ENCODE measurements at regions not wholly inside any gene's neighbourhood (a gene's known extent, or its start where the extent isn't known, plus 50 kb on each side); places are given as distances from the start of the nearest gene placed in this dataset.

DNA sequence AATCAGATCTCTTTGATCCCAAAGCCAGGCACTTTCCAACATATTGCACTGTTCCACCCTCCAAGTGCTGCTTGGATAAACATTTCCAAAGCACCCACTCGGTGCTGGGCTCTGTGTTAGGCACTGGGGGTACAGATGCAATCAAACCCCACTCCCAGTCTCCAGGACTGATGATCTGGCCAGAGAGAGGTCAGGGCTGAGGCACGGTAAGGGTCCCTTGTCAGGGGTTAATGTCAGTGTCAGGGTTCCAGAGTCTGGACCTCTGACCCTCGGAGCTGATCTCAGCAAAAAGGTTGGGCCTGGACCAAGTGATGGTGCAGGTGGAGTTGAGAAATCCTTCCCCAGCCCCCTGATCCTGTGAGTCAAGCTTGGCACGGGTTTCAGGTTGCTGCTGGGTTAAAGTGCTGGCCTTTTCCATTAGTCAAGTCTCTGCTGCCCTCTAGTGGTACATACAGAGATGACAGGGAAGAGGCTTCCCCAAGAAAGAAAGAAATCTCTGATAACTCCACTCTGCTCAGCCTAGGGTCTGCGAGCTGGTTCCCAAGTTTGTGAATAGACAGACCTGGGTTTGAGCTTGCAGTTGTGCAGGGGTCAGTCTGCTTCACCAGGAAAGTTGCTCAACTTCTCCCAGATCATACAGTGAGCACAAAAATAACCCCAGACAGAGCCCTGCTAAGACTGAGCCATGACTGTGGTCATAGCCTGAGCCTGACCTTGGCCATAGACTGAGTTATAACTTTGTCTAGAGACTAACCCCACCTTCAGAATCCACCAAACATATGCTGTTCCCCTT is 74.6 kb downstream of the DMRTA2 start:
- TF ChIP-seq, protein P1, sequence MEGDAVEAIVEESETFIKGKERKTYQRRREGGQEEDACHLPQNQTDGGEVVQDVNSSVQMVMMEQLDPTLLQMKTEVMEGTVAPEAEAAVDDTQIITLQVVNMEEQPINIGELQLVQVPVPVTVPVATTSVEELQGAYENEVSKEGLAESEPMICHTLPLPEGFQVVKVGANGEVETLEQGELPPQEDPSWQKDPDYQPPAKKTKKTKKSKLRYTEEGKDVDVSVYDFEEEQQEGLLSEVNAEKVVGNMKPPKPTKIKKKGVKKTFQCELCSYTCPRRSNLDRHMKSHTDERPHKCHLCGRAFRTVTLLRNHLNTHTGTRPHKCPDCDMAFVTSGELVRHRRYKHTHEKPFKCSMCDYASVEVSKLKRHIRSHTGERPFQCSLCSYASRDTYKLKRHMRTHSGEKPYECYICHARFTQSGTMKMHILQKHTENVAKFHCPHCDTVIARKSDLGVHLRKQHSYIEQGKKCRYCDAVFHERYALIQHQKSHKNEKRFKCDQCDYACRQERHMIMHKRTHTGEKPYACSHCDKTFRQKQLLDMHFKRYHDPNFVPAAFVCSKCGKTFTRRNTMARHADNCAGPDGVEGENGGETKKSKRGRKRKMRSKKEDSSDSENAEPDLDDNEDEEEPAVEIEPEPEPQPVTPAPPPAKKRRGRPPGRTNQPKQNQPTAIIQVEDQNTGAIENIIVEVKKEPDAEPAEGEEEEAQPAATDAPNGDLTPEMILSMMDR (conservative IDR thresholded peaks at IDR 0.05; ENCODE audit: low read depth, low read length) = peak; percentile 85
- DNase-seq (ENCODE audit: low read depth) = peak; percentile 33
- H3K4me3 ChIP-seq (ENCODE audit: low read length) = no peak overlapping the region

DNA sequence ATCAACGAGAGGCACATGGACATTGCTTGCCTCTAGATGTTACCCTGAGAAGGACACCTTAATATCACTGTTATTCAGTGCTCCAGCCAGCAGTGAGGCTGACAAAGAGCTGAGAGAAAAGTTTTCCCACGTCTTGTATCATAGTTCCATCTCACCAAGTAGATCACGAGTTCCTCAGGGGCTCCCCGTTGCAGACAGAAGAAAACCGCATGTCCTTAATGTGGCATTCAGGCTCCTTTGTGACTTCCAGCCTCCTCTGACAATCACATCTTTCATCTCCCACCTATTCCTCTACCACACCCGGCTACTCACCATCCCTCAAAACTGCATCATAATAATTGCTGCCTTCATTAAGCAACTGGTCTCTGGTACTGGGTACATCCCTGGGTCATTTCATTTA is 75.3 kb downstream of the DMRTA2 start:
- TF ChIP-seq, protein P1 (conservative IDR thresholded peaks at IDR 0.05; ENCODE audit: low read depth, low read length) = no peak
- no peak for DNase-seq (ENCODE audit: low read depth)
- H3K4me3 ChIP-seq (ENCODE audit: low read length) = no peak overlapping the region

DNA sequence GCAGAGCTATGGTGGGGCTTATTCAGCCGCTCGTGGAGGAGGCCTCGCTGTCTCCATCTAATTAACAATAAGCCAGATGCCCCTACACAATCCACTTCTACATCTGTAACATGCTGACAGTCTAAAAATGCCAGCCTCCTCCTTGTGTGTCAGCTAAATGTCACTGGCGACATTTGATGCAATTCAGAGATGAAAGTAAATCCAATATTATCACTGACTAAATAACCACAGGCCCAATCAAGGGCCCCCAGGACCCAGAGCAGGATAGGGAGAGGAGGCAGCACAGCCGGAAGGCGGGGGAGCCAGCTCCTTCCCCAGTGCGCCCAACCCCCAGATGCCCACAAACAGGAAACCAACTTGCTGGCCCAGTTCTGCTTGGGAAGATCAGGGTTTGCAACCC is 76.6 kb downstream of the DMRTA2 start:
- TF ChIP-seq, protein P1 (conservative IDR thresholded peaks at IDR 0.05; ENCODE audit: low read depth, low read length) = no peak
- H3K4me3 ChIP-seq (ENCODE audit: low read length) = no peak overlapping the region
- DNase-seq (ENCODE audit: low read depth) = no peak

DNA sequence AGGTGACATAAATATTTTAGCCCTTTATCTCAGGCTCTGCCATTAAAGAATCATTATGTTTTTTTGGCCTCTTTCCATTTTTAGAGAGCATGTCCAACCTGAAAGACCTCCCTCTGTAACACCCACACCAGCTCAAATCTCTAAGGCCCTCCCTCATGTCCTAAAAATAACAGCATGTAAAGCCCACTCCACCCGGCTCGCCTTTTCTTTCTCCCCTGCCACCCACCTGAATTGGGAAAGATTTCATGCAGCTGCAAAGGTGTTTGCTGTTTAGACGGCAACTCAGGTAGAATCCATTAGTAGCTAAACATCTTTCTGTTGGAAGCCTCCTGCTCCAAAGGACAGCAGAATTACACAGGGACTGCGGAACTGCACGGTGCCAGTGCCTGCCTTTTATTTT is 79.9 kb downstream of the DMRTA2 start:
- TF ChIP-seq, protein P1 (conservative IDR thresholded peaks at IDR 0.05; ENCODE audit: low read depth, low read length) = no peak
- H3K4me3 ChIP-seq (ENCODE audit: low read length) = no peak overlapping the region
- no peak for DNase-seq (ENCODE audit: low read depth)

DNA sequence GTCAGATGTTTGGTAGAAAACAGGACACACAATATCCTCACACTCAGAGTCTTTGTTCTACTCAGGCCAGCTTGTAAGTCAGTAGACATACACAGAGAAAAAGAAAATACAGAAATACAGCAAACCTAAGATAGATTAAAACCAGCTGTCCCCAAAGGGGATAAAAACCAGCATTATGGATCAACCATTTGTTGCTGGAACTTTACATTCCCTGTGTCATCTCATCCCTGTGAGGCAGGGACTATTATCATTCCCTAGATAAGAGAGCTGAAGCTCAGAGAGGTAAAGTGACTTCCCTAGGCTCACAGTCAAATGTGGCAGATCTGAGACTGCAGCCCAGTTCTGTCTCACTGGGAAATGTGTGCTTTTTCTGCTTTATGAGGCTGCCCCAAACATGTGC is 80.7 kb downstream of the DMRTA2 start:
- no peak overlapping the region for H3K4me3 ChIP-seq (ENCODE audit: low read length)
- TF ChIP-seq, protein P1 (conservative IDR thresholded peaks at IDR 0.05; ENCODE audit: low read depth, low read length) = no peak

DNA sequence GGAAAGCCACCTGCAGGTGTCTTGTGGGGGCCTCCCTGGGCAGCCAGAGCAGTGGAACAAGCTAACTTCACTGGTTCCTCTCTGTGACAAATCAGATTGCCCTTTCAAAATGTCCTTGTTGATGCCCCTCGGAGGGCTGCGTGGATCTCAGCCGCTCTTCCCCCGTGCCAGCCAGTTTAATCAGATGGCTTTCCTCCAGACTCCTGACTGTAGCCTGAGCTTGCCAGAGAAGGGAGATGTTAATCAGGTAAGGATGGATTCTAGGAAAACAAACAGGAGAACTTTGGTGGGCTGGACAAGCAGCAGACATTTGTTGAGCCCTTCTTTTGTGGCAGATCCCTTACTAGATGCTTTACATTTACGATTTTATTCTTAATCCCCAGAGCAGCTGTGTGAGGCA is 88.2 kb downstream of the DMRTA2 start:
- TF ChIP-seq, protein P1 (conservative IDR thresholded peaks at IDR 0.05; ENCODE audit: low read depth, low read length) = no peak
- no peak overlapping the region for H3K4me3 ChIP-seq (ENCODE audit: low read length)
- DNase-seq (ENCODE audit: low read depth) = no peak

More for the DNA sequence above, 80.7 kb downstream of the DMRTA2 start:
- DNase-seq (ENCODE audit: low read depth) = no peak

DNA sequence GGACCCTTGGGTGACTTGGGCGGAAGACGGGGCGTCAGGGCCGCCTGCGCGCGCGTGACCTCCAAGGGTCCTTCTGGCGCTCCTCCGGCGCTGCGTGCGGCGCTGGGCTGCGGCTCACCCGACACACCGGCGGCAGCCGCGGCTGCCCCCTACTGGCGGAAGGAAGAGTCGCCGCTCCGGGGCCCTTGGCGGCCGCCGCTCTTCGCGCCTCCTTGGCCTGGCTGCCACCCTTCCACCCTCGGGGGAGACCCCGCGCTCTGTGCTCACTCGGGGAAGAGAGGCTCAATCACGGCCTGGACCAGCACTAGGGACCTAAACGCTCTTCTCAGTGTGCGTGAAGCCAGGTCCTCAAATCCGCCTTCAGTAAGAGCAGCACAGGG is 89.7 kb downstream of the DMRTA2 start:
- peak overlapping the region; percentile 53 for H3K4me3 ChIP-seq (ENCODE audit: low read length)
- TF ChIP-seq, protein P1 (conservative IDR thresholded peaks at IDR 0.05; ENCODE audit: low read depth, low read length) = peak; percentile 70
- DNase-seq (ENCODE audit: low read depth) = no peak
